SU-DHL-6 (cell line): ENCODE measurements at regions not wholly inside any gene's neighbourhood (a gene's known extent, or its start where the extent isn't known, plus 50 kb on each side); places are given as distances from the start of the nearest gene placed in this dataset.

Experiments used
- CTCF ChIP-seq: fragments of 200-600 bp; sonication (generic); IDR thresholded peaks from one replicate; pipeline ENCODE4 v1.5.1; 2017; ENCODE audit warnings: antibody characterized with exemption, mild to moderate bottlenecking, low read length, moderate library complexity; ENCODE audit not compliant: insufficient read depth, poor library complexity, severe bottlenecking
- EZH2phosphoT487 ChIP-seq: fragments of 200-600 bp; sonication (generic), shearing (Covaris generic); conservative IDR thresholded peaks from 2 replicates; pipeline ENCODE4 v1.6.1; 2018; ENCODE audit warnings: mild to moderate bottlenecking, antibody characterized with exemption, low read length, moderate library complexity, mixed read lengths

DNA sequence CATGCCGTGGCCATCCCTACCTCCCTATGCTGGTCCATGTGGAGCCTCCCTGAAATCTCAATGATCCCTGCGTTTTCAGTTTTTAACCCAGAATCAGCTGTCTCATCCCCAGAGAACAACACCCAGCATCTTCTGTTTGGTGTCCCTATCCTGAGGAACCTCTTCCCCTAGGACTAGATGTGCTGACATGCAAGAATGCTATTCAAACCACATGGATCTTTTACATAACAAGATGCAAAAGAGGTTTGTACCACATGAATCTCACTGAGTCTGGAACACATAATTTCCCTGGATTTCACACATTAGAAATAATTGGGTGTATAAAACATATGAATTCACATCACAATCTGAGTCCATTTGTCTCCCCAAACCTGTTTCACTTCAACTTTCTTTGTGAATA is 174.6 kb upstream of the NECTIN3 start:
- TF ChIP-seq CTCF = no peak
- no peak for TF ChIP-seq EZH2phosphoT487
